Amniotic epithelial cell (primary cell): ENCODE measurements at regions not wholly inside any gene's neighbourhood (a gene's known extent, or its start where the extent isn't known, plus 50 kb on each side); places are given as distances from the start of the nearest gene placed in this dataset.

Experiments
- DNase-seq: peaks from one replicate; pipeline ENCODE4 v3.0.0-alpha.2; 2010; ENCODE audit warnings: low read depth

- no peak for DNase-seq
These were observed 275.4 kb downstream of the ETNK1 start for GRCh38 chr12:22900401-22900800.

- DNase-seq = no peak
These were observed 279.5 kb downstream of the ETNK1 start for GRCh38 chr12:22904485-22904884.

- no peak for DNase-seq
These were observed 291.3 kb downstream of the ETNK1 start for GRCh38 chr12:22916241-22916640.

- no peak for DNase-seq
These were observed 291.8 kb downstream of the ETNK1 start for GRCh38 chr12:22916815-22917214.

GRCh38 chr12:22919883-22920282 lies 294.9 kb downstream of the ETNK1 start:
- DNase-seq = no peak

GRCh38 chr12:22923768-22924167 lies 298.8 kb downstream of the ETNK1 start:
- DNase-seq = no peak

- no peak for DNase-seq
These were observed 299.4 kb downstream of the ETNK1 start for GRCh38 chr12:22924391-22924790.

GRCh38 chr12:22925623-22926022 lies 300.7 kb downstream of the ETNK1 start:
- no peak for DNase-seq

- DNase-seq = no peak
These were observed 307.5 kb downstream of the ETNK1 start for GRCh38 chr12:22932431-22932830.

- DNase-seq = no peak
These were observed 310.1 kb downstream of the ETNK1 start for GRCh38 chr12:22935090-22935489.

GRCh38 chr12:22935501-22935900 lies 310.5 kb downstream of the ETNK1 start:
- peak; percentile 7 for DNase-seq

- DNase-seq = no peak
These were observed 313.4 kb downstream of the ETNK1 start for GRCh38 chr12:22938323-22938722.

- DNase-seq = no peak
These were observed 326.2 kb downstream of the ETNK1 start for GRCh38 chr12:22951206-22951605.

GRCh38 chr12:22956690-22957089 lies 331.7 kb downstream of the ETNK1 start:
- no peak for DNase-seq

GRCh38 chr12:22967171-22967570 lies 342.2 kb downstream of the ETNK1 start:
- no peak for DNase-seq

- DNase-seq = no peak
These were observed 344.6 kb downstream of the ETNK1 start for GRCh38 chr12:22969521-22969920.

GRCh38 chr12:22971247-22971646 lies 346.3 kb downstream of the ETNK1 start:
- DNase-seq = no peak

- peak; percentile 81 for DNase-seq
These were observed 346.8 kb downstream of the ETNK1 start for GRCh38 chr12:22971701-22972191.

- DNase-seq = peak; percentile 88
These were observed 349.9 kb downstream of the ETNK1 start for GRCh38 chr12:22974865-22975264.

GRCh38 chr12:22978962-22979361 lies 354.0 kb downstream of the ETNK1 start:
- DNase-seq = peak; percentile 93

- DNase-seq = no peak
These were observed 355.0 kb downstream of the ETNK1 start for GRCh38 chr12:22979854-22980469.

- peak; percentile 56 for DNase-seq
These were observed 356.7 kb downstream of the ETNK1 start for GRCh38 chr12:22981711-22982110.

- no peak for DNase-seq
These were observed 357.7 kb downstream of the ETNK1 start for GRCh38 chr12:22982635-22983034.

GRCh38 chr12:22986997-22987396 lies 362.0 kb downstream of the ETNK1 start:
- no peak for DNase-seq
